Epidermal melanocyte (primary cell): ENCODE measurements at regions not wholly inside any gene's neighbourhood (a gene's known extent, or its start where the extent isn't known, plus 50 kb on each side); places are given as distances from the start of the nearest gene placed in this dataset.

Source experiments
- DNase-seq: peaks from one replicate; pipeline ENCODE4 v3.0.0; 2011; ENCODE audit warnings: low spot score; ENCODE audit not compliant: insufficient read length

- no peak for DNase-seq
These were observed 897.7 kb downstream of the RAB28 start for GRCh38 chr4:12586242-12587006.

GRCh38 chr4:12584116-12584875, 899.8 kb downstream of the RAB28 start:
- DNase-seq, result no peak

- DNase-seq, result no peak
These were observed 900.9 kb downstream of the RAB28 start for GRCh38 chr4:12583275-12583674.

GRCh38 chr4:12580787-12581186, 903.4 kb downstream of the RAB28 start:
- no peak for DNase-seq

GRCh38 chr4:12579172-12579571, 905.0 kb downstream of the RAB28 start:
- no peak for DNase-seq

- DNase-seq, result no peak
These were observed 907.7 kb downstream of the RAB28 start for GRCh38 chr4:12576409-12576808.

GRCh38 chr4:12573716-12574115, 910.4 kb downstream of the RAB28 start:
- no peak for DNase-seq

- DNase-seq, result no peak
These were observed 921.5 kb downstream of the RAB28 start for GRCh38 chr4:12562476-12563140.

GRCh38 chr4:12562021-12562420, 922.1 kb downstream of the RAB28 start:
- no peak for DNase-seq

- no peak for DNase-seq
These were observed 929.1 kb downstream of the RAB28 start for GRCh38 chr4:12555011-12555410.

GRCh38 chr4:12548678-12549077, 935.5 kb downstream of the RAB28 start:
- DNase-seq, result no peak

- DNase-seq, result no peak
These were observed 938.3 kb downstream of the RAB28 start for GRCh38 chr4:12545812-12546211.

GRCh38 chr4:12538162-12538561, 946.0 kb downstream of the RAB28 start:
- DNase-seq, result no peak

GRCh38 chr4:12534684-12535083, 949.5 kb downstream of the RAB28 start:
- no peak for DNase-seq

GRCh38 chr4:12519426-12519825, 964.7 kb downstream of the RAB28 start:
- no peak for DNase-seq

GRCh38 chr4:12507868-12508481, 976.2 kb downstream of the RAB28 start:
- DNase-seq, result no peak

- no peak for DNase-seq
These were observed 983.7 kb downstream of the RAB28 start for GRCh38 chr4:12500409-12500808.

GRCh38 chr4:12499693-12500092, 984.4 kb downstream of the RAB28 start:
- DNase-seq, result no peak

- no peak for DNase-seq
These were observed 988.9 kb downstream of the RAB28 start for GRCh38 chr4:12495211-12495610.

GRCh38 chr4:12492730-12493393, 991.3 kb downstream of the RAB28 start:
- DNase-seq, result no peak

- no peak for DNase-seq
These were observed 995.5 kb downstream of the RAB28 start for GRCh38 chr4:12488672-12489071.
